ENCODE measurements at regions not wholly inside any gene's neighbourhood (a gene's known extent, or its start where the extent isn't known, plus 50 kb on each side); places are given as distances from the start of the nearest gene placed in this dataset.

DNA sequence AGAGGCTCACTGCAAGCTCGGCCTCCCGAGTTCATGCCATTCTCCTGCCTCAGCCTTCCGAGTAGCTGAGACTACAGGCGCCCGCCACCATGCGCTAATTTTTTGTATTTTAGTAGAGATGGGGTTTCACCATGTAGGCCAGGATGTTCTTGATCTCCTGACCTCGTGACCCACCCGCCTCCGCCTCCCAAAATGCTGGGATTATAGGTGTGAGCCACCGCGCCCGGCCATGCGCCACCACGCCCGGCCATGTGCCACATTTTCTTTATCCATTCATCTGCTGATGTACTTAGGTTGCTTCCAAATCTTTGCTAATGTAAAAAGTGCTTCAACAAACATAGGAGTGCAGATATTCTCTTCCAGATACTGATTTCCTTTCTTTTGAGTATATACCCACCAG, 408.6 kb downstream of the CAAP1 start:
- no peak for DNase-seq

DNA sequence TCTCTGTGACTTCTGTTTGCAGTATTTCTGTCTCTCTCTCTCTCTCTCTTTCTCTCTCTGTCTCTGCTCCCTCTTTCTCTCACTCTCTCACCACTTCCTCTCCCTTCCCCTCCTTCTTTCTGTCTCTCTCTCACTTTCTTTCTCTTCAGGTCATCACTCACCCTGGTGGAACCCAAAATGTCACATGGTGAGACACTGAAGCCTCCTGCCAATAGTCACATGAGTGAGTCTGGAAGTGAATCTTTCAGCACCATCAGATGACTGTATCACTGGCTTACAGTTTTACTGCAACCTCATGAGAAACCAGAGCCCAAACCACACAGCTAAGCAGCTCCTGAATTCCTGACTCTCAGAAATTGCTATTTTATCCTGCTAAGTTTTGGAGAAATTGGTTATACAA, 414.6 kb downstream of the CAAP1 start:
- DNase-seq, result no peak

DNA sequence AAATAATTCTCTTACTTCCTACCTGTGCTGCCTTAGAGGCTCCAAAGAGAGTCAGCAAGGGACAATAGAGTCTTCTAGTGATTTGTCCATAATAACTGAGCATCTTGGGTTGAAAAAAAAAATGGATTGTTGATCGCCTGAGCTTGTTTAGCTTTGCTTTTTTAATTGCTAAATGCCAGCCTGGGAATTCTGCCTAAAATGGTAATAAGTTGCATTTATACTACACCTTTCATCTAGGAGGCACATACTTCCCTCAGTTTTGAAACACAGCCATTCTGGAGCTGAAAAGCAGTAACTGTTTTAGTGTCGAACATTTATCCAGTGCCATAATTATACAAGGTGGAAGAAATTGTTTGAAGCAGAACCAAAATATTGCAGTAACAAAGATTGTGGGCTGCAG, 421.3 kb downstream of the CAAP1 start:
- no peak for DNase-seq

DNA sequence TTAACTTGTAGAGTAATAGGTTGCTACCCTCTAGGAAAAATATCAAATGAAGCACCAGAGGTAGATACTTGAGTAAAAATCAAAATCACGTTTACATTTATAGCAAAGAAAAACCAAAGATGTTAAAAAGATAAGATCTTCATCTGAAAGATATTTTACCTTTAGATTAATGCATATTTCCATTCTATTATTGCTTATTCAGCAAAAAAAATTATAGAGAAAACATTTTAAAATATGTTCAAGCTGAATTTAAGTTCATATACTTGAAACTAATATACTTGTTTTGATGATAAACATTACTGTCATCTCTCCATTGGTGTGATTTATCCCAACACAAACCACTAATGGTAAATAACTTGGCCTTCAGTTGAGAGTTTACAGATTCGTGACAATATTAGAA, 422.3 kb downstream of the CAAP1 start:
- no peak for DNase-seq

DNA sequence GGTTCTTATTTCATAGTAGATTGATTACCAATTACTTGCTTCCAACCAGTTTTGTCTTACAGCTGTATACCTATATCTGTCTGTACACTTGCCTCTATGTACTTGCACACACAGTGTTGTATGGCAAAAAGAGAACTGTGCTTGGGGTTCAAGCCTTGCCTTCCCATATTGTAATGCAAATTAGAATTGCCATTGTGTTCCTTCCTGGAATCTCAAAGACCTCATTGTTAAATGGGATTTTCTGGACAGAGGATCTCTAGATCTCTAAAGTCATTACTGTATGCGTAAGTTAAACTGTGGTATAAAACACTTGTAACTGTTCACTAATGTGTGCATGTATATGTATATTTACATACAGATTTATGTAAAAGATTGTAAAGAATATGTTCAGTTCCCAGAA, 428.8 kb downstream of the CAAP1 start:
- DNase-seq, result no peak

DNA sequence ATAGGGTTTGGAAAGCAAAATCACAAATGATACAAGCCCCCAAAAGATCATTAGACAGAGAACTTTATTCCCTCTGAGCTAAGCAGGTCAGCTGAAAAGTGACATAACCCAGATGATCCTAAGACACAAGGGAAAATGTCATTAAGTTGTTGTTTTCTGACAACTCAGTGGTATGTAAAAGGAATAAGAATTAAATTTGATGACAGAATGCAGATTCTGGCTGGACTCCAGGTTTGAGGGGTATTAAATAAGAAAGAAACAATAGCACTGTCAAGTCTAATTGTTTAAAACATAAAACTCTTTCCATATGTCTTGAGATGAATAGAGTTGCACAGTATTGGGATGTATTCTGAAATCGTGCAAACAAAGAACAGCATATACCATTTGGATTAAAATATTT, 429.9 kb downstream of the CAAP1 start:
- DNase-seq, result no peak

DNA sequence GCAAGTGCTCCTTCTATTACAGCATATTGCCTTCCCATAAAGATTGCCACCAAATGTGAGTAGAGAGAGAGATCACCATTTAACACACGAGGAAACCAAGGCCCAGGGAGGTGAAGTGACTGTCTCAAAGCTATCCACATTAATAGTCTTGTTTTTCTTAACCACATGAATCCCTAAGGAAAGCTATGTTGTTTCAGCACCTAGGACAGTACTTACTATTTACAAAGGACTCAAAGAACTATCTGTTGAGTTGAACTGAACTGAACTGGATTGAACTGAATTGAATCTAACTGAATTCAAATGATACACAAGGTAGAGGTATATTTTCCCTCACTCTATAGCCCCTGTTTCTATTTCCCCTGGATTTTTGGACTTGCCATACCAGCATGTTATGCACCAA, 430.4 kb downstream of the CAAP1 start:
- no peak for DNase-seq

DNA sequence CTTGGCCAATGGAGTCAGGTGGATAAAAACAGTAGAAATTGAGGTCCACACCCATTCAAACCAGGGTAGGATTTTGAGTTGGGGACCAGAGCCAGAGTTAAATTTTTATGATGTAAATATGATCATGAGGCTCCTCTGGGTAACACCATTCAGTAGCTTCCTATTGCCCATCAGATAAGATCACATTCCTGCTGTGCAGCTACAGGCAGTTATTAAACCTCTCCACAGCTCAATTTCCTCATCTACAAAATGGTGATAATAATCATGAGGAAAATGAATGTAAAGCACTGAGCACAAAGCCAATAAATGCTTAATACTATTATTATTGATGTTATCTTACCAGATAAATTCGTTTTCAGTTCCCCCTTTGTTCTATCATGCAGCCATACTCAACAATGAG, 432.0 kb downstream of the CAAP1 start:
- no peak for DNase-seq

DNA sequence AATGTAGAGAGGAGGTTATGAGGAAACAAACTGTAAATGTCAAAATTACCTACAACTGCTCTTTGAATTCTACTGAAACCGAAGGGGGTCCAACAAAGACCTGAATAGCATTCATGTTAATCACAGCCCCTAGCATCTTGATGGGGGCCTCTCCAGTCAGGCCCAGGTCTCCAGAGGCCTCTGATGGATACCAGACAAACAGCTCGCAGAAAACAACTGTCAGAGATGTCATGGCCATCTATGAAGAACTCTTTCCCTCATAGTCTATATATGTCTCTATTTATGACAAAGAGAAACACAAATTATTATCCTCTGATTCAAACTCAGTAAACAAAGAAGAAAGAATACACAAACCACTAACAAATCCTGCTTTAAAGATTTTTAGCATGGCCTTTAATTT, 432.6 kb downstream of the CAAP1 start:
- DNase-seq, result no peak

DNA sequence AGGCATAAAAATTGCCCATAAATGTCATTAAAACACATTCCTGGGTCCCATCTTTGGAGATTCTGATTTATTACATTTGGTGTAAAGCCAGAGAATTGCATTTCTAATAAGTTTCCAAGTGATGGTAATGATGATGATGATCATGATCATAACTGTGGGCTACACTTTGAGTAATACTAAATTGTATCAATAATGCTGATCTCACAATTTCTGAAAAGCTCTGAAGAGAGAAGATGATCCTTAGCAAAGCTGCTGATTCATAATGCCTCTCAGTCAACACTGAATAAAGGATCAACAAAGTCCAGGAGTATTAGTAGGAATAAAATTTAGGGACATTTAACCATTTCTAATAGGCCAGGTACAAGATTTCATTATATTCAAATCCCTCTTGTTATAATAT, 434.5 kb downstream of the CAAP1 start:
- DNase-seq, result no peak

DNA sequence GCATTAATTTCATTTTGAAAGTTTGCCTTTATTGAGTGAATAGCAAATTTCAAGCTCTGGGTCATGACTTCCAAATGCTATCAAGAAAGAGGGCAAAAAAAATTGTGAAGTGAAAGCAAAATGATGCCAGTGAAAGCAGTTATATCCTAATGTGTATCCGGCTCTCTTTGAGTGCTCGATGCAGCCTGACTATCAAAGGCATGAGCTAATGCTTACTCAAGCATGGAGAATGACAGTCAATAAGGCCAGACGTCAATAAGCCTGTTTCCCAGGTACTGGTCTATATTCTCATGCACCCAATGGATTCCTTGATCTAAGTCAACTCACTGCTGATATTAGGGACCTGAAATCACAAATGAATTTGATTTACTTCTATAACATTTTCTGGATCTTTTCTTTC, 435.5 kb downstream of the CAAP1 start:
- no peak for DNase-seq

DNA sequence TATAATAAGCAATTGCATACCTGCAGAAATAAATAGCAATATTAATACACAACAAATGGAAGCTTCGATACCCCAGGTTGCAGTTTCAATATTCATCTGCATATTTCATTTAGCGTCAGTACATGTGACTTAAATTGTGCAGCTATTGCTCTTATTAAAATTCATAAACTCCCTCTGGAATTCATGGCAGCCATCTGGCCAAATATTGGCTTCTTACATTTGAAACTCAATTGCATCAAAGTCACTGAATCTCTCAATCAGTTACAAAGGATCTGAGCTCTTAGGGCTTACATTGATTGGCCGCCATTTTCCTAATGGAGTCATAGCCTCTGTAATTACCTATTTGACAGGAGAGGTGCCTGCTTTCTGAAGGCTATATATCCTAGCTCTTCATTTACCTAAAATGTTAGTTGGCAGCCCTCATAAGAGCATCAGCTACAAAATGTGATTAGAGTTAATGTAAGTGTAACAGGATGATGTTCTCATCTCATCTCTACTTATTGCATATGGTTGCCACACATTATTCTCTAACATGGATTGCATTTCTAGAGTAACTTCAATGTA, 453.5 kb downstream of the CAAP1 start:
- no peak for DNase-seq

DNA sequence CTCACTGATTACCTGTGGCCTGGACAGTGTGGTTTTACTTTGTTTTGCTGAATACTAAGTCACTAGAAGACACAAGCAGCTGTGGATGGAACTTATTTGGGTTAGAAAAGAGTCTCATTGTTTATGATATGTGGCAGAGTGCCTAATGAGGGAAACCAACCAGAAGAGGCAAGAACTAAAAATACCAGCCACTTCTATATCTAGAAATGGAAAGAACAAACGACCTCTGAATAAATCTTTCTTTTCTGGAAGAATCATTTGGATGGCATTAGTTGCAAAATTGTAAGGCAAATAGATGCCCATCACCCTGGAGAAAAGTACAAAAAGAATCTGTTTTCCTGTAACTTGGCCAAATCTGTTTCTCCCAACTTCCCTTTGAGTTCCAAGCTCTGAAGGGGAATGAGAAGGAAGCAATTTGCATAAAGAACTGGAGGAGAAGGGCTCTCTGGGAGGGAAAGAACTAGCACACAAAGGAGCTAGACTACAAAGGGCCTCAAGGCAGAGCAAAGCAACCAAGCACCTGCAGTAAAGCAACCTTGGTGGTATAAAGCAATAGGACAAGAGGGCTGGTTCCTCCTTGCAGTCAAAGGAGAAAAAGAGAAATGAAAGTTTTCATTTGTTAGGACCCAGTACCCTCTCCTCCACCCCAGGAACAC, 455.4 kb downstream of the CAAP1 start:
- DNase-seq, result no peak

DNA sequence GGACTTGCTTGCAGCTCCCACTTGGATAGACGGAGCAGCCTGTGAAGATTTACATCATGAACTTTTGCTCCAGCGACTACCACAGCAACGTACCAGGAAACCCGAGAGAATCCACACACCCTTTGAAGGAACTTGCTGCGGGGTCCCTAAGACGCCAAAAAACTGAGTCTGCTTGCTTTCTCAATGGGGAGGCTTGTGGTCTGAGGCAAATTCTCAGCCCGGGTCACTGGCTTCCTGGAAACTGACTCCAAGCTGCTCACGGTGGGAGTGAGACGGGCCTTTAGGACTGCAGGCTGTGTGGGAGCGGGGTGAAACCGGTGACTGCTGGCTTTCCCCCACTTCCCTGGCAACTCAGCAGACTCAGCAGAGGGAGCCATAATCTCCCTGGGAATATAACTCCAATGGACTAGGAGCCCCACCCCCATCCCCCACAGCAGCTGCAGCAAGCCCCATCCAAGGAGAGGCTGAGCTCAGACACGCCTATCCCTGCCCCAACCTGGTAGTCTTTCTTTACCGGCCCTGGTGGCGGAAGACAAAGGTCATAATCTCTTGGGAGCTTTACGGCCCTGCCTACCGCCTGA, 466.0 kb downstream of the CAAP1 start:
- DNase-seq, result no peak

DNA sequence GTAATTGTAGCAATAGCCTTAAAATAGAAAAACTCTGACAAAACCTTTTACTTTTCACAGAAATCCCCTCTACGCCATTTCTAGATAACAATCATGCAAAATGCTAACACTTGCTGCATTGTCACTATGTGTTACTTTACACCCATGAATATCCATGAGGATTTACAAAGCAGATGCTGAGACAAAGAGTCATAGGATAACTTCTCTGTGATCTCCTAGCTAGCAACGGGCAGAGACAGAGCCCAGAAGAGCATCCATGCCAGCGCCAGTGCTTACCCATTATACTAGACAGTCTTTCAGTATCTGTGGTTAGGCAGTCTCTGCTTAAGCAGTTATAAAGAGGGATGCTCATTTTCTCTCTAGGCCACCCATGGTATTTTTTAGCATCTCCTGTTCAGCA, 474.1 kb downstream of the CAAP1 start:
- no peak for DNase-seq

DNA sequence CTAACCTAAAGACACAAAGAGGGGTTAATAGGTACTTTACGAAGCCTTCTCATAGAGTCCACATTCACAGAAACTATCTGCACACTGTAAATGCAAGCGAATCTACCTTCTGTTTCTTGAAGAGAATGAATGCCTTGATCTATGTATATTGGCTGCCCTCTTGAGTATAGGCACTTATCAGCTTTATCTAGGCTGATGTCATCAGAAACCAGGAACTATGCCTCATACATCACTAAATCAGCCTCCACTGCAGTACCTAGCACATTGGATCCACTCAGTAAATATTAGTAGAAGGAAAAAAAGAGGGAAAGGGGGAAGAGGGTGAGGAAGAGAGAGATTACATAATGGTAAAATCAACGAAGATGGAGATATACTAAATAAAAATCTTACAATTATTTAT, 477.1 kb downstream of the CAAP1 start:
- no peak for DNase-seq

DNA sequence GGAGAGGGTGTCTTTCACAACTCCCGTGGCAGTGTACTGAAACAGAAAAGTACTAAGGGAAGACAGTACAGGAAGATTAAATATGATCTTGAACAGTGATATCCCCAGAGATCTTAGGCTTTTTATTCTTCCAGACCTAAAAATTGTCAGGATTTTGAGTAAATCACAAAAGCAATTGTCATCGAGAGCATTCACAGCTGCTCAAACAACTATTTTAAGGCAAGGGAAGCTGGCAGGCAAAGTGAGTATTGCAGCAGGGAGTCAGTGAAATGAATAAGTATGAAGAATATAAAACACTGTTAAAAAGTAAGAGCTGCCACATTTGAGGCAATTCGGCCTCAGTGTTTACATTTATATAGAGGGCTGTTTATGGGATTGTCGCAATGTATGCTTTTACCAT, 479.0 kb downstream of the CAAP1 start:
- DNase-seq, result no peak

DNA sequence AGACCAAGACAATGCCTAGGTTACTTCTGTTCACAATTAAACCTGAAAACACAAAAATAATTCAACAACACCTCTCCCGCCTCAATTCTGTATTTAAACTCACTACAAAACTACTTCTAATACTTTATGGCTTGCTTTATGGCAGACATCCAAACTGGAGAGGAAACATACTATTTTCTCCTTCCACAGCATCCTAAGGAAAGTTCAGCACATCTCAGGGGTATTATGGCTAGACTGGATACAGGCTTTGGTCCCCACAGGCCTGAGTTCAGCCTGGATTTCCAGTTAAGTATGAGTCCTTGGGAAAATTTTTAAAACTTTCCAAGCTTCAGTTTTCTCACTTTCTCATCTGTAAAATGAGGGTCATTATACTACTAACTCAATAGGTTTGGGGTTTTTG, 480.2 kb downstream of the CAAP1 start:
- DNase-seq, result no peak

DNA sequence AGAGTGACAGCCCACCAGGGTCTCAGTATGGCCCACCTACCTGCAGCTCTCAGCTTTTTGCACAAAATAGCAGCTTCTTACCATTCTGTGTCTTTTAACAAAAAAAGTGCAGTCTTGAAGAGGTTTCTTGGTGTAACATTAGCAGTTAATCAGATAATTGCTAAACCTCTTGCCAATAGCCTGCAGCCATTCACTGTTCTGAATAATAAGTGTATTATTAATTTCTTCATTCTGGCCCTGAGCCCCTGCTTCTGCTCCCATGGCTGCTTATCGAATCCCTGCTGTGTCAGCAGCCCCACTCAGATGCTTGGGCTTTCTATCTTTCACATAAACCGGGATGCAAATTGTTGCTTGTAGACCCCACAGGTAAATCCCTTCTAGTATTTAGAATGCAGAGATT, 485.9 kb downstream of the CAAP1 start:
- no peak for DNase-seq

DNA sequence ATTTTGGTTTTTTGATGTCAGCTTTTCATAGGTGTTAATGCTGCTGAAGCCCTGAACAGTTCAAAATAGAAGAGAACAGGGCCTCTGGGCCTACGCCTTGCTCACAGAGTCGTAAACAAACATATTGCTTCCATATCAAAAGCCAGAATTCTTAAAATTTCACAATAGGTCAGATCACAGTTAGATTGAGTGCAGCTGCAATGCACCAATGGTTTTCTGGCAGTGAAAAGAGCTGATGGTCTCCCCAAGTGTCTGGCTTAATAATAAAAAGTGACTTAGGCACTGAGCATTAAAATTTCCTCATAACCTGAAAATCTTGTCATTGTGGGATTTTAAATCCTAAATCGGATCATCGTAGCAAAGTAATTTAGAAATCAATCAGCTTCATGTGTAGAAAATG, 493.0 kb downstream of the CAAP1 start:
- DNase-seq, result no peak

DNA sequence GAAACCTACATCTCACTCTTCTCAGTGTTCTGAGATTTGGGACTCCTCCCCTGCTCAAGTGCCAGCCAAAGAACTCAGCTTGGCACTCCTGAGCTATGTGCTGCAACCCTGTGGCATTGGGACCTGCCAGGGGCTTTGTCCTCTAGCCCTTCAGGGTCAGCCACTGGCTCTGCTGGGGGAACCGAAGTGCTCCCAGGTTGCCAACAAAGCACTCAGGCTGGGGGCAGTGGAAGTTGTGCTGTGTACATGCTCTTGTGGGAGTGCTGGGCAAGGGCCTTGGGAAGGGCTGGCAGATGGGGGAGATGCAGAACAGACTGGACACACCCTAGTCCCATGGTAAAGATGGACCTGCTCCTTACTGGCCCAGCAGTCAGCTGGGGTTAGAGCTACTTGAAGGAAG, 498.6 kb downstream of the CAAP1 start:
- DNase-seq, result no peak

DNA sequence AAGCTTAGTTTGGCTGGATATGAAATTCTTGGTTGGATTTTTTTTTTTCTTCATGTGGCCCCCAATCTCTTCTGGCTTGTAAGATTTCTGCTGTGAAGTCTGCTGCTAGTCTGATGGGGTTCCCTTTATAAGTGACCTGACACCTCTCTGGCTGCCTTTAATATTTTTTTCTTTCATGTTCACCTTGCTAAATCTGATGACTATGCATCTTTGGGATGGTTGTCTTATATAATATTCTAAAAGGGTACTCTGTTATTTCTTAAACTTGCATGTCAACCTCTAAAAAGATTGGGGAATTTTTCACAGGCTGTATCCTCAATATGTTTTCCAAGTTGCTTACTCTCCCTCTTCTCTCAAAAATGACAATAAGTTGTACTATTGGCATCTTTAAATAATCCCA, 500.0 kb downstream of the CAAP1 start:
- no peak for DNase-seq

DNA sequence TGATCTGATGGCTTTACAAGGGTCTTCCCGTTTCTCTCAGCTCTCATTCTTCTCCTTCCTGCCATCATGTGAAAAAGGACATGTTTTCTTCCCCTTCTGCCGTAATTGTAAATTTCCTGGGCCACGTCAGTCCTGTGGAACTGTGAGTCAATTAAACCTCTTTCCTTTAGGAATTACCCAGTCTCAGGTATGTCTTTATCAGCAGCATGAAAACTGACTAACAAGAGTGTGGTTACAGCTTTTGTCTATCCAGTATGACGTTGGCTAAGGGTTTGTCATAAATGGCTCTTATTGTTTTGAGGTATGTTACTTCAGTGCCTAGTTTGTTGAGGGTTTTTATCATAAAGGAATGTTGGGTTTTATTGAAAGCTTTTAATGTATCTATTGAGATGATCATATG, 501.6 kb downstream of the CAAP1 start:
- no peak for DNase-seq

DNA sequence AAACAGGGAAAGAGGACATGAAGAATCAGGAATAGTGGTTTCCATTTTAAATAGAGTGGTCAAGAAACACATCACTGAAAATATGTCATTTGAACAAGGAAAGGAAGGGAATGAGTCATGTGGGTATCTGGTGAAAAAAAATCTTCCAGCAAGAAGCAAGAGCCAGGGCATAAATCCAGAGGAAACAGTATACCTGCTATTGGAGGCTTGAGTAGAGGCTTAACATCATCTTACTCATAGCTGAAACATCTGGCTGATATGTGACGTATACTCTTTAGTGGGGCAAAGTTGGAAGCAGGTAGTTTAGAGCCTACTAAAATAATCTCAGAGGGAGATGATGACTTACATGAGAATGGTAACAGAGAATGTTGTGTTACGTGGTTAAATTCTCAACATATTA, 517.2 kb downstream of the CAAP1 start:
- DNase-seq, result no peak

DNA sequence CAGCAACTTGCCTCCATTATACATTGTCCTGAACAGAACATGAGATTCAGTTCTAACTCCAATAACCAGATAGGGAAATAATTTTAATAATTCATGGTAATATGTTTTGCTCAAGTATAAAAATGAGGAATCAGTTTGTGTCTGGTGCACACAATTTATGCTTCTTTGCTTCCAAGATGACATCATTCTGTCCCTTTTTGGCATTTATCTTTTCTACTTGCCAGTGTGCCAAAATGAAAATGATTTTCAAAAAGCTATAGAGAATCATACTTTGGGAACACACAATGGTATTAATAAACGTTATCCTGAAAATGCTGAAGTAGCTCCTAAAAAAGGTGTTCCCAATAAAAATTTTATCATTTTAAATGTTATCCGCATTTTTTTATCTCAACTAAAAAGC, 519.0 kb downstream of the CAAP1 start:
- no peak for DNase-seq
